GM21619 (cell line): ENCODE measurements at regions not wholly inside any gene's neighbourhood (a gene's known extent, or its start where the extent isn't known, plus 50 kb on each side); places are given as distances from the start of the nearest gene placed in this dataset.

Experiments used
- ATAC-seq: cut with Tn5 transposase; IDR thresholded peaks from one replicate; pipeline ENCODE4 v1.9.1; 2021; ENCODE audit not compliant: unreplicated experiment

DNA sequence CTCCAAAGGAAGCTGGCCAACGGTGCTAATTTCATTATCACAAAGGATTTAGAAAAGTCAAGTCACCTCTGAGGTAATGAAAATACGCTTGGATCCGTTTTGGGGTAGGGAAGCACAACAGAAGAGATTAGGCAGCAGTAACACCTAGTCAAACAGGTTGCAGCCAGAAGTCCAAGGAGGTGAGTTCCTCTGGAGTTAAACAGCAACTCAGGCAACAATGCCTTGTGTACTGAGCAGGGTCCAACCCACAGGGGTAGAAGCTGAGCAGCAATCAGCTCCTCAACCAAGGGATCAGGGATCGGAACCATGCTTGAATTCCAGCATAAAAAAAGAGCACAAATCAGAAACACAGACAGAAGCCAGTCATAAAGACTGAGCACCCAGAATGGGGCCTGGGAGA is 88.1 kb upstream of the SPRED1 start:
- no peak for ATAC-seq

DNA sequence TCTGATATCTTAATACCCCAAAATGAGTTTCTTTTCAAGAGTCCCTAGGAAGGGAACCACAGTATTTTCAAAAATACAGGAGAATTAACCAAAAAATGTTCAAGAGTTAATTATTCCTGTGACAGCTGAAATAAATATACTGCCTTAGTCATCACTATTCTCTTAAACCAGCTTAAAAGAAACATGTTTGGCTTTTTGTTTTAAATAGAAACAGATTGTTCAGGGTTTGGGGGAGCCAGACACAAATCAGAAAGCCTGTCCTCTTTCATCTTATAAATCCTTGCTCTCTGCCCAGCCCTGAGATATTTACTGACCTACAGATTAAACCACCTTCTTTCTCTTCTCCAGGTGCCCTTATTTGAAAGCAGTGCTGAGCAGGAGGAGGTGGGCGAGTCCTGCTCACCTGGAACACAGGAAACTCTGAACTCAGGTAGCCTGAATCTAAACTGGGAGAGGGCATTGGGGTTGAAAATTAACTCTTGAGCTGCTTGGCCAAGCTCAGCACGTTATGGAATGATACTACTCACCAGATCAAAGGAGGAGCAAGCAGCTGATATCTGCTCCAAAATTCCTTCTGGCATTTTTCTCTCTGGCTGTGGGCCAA is 84.1 kb upstream of the SPRED1 start:
- ATAC-seq: no peak

DNA sequence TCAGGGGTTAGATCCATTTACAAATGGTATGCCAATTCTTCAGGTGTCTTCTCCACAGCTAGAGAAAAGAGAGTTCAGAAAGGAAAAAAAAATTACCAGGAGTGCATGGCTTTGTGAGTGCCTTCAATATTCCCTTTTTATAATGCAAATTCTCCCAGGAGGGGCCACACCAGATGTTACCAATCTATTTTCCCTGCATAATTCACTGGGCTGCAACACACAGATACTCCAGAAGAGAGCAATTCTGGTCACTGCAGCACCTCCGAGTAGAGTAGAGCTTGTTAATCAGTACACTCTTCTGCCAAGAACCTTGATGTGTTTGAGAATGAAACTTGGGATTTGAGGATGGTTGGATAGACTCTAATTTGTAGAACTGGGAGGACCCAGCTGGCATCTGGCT is 80.7 kb upstream of the SPRED1 start:
- ATAC-seq: no peak

DNA sequence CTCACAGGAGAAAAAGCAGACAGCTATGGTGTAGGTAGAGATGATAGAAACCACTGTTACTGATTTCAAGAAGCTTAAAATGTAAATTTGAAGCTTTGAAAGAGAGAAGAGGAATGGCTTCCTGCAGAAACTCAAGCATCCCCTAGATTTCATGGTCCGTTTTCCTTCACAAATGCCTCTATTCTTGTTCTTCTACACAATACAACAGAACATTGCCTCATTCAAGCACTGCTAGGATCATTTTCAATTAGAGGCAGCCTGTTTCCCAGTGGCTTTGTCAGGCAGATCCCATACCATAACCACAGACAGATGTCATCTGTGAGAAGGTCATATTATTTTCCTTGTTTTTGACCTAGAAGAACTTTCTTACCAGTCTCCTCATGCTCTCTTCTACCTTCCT is 77.9 kb upstream of the SPRED1 start:
- no peak for ATAC-seq

DNA sequence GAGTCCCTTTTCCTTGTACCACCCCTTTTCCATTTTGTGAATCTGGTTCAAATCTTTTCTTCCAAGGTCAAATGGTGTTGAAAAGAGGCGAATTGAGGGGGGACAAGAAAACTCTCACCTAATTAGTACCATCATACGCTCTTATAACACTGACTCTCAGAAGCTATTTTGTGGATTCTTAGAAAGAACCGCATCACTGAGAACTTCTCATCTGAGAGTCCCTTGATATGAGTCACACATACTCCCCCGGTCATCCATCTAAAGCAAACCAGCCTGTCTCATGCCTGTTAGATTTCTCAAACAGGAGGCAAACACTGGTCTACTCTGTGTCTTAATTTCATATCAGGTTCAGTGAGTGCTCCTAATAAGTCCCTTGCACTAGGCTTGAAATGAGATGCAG is 76.5 kb upstream of the SPRED1 start:
- ATAC-seq: peak; percentile 97

DNA sequence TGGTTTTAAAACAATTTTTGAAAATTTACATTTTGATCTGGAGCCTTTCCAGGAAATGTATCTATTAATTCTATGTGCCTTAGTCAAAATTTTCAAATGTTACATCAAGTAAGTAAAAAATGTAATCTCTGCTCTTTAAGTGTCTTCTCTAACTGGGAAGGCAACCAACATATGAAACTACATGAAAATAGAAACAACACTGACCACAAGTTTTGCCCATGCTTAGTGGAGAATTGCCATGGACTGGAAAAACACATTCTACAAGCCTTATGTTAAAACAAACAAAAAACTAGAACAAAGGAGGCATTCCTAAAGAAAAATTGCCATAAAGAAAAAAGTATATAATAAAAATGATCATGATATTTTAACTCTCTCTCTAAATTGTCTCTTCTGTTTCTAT is 75.9 kb upstream of the SPRED1 start:
- ATAC-seq: no peak

DNA sequence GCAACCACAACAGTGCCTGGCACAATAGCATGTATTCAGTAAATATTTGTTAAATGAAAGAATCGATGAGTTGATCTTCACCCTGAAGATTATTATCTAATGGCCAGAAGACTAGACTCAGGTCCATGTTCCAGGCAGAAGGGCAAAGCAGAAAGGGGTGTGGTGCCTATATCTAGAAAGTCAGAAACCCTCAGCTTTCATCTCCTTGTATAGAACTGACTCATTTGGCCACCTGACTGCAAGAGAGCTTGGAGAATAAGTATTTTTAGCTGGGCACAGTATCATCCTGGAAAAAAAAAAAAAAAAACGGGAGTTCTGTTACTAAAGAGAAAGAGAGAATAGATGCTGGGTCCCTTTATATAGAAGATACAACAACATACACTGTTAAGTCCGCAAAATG is 69.7 kb upstream of the SPRED1 start:
- ATAC-seq: no peak

DNA sequence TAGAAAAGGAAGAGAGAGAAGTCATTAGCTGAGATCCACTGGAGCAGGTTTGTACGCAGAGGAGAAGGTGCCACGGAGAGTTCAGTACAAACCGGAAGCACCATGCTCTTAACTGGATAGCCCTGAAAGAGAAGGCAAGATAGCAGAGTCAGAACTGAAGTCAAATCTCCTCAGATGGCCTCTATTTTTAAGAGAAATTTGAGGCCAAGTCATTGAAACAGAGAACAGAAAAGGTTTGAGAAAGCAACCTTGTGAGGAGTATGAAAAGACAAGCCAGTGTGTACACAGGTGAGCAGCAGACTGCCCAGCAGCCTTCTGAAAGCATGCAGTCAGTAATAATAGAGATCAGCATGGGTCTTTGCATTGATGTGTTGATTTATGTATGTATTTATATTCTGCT is 66.1 kb upstream of the SPRED1 start:
- no peak for ATAC-seq

DNA sequence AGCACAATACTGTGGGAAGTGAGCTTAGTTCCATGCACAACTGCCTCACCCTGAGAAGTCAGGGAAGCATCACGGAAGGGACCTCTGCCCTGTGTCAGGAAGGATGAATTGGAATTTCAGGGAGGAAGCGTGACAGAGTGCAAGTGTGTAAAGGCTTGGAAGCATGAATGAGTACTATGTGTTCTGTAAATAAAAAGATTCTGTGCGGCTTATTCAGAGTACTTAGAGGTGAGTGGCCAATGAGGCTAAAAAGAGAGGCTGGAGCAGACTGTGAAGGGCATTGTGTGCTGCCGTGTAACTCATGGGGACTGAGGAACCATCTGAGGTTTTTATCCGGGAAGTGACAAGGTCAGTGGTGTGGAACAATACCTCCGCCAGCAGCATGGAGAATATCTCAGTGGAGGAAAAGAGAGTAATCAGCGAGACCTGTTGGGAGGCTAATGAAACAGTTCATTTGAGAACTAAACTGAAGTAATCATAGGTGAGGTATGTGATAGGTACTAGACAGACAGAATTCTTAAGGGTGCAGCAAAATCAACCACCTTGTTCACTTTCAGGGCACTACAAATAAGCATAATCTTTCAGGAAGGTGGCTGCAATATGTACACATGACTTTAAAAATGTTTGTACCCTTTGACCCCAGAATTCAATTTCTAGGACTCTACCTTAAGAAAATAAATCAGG is 64.9 kb upstream of the SPRED1 start:
- ATAC-seq: no peak

DNA sequence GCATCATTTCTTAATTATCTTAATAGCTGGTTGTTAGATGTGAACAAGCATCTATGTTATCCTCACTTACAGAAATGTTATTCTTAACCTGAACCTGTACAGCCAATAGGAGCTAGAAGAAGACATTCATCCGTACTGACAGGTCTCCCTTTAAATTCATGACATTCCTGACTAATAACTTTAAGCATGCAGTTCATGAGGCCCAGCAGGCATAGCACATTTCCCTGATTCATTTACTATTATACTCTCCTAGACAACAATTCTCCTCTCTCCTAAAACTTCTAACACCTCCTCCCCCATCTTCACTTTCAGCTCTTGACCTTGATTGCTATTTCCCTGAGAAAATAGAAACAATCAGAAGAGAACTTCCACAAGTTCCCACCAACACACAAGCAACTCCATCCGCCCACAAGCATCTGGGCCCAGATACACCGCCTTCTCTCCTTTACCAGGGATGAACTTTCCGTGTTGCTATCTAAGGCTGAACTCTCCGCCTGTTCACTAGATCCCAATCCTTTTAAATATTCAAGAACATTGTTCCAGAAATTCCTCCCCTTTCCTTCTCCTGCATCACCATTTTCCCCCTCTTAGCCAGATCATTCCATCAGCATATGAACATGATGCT is 62.9 kb upstream of the SPRED1 start:
- ATAC-seq: no peak

DNA sequence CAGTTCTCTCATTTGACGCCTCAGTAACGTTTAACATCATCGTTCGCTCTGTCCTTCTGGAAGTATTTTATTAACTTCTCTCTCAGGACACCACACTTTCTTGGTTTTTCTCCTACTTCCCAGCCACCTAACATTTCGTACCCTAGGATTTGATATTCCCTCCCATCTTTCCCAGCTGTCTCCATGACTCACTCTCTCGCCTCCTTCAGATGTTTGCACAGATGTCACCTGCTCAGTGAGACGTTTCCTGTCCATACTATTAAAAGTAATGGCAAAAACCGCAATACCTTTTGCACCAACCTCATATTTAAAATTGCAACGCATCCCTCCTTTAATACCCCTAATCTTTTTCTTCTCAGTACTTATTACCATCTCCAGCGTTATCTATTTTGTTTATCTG is 62.1 kb upstream of the SPRED1 start:
- ATAC-seq: no peak

DNA sequence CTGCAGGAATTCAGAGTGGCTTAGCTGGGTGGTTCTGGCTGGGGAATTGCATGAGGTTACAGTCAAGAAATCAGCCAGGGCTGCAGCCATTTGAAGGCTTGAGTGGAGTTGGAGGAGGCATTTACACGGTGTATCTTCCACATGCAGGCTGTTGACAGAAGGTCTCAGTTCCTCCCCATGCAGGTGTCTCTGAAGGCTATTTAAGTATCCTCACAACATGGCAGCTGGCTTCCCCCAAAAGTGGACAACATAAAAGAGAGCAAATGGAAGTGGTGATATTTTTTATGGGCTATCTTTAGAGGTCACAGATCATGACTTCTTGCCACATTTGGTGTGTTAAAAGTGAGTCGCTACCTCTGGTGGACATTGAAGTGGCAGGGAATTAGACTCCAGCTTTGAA is 60.1 kb upstream of the SPRED1 start:
- no peak for ATAC-seq

DNA sequence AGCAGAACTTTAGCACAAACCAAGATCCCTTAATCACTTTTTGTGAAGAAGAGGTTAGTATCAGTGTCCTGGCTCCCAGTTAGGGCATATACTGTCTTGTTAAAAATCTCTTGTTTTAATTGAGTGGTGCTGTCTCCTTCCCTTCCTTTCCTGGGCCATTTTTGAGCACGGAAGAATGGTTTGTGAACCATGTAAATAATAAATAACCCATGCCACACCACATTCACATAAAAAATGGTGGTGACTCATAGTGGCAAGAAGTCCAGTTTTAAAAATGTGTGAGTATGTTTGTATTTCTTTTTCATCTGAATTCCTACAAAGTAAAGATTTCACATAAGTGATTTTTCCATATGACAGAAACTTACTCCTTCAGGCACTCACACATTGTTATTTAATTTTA is 59.1 kb upstream of the SPRED1 start:
- no peak for ATAC-seq

DNA sequence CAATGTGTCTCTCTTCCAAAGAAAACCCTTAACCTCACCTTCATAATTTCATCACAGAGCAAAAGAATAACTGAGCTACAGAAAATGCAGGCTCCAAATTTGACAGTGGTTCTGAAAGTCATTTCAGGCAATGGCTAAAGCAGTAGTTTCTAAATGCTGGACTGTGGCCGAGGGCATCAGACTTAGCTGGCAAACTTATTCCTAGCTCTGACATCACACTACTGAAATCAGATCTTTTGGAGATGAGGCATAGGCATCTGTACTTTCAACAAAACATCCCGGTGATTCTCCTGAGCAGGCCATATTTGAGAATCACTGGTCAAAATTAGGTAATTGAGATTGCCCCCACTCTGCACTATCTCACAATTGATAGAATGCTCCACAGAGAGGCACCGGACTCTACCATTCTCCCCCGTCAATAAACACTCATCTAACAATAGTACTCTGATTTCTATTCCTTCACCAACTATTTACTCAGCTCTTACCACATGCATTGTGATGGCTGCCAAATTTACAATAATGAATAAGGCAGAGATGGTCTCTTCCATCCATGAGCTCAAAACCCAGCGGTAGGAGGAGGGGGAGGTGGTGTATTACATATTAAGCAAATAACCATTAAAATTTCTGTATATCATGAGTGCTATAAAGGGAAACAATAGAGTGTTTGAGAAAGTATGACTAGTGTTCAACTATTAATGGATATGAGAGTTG is 57.3 kb upstream of the SPRED1 start:
- ATAC-seq: no peak

DNA sequence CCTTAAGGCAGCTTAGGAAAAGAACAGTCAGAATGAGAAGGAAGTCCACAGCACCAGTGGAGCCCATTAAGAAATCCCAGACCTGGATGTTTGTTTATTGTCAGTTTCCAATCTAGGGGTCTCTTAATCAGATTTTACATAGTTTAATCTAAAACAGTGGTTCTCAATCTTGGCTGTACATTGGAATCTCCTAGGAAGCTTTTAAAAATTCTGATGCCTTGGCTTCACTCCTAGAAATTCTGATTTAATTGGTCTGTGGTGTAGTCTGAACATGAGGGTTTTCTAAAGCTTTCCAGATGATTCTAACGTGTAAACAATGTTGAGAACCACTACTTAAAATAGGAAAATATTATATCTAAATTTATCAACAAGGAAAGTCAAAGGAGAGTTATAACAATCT is 56.6 kb upstream of the SPRED1 start:
- no peak for ATAC-seq

DNA sequence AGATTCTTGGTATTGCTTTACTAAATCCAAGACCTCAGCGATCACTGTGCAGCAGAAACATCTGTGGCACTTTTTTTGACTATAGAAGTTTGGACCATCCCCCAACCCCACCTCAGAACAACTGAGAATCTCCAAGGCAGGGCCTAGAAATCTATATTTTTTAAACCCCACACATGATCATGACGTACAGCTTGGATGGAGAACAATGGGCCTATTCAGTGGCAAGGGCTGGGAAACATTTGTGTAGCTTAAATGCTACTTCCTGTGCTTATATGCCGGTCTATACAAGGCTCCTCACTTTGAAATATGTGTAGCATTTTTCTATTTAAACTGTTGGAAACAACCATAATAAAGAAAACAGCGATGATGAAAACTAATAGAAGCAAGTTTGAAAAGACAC is 55.1 kb upstream of the SPRED1 start:
- no peak for ATAC-seq

DNA sequence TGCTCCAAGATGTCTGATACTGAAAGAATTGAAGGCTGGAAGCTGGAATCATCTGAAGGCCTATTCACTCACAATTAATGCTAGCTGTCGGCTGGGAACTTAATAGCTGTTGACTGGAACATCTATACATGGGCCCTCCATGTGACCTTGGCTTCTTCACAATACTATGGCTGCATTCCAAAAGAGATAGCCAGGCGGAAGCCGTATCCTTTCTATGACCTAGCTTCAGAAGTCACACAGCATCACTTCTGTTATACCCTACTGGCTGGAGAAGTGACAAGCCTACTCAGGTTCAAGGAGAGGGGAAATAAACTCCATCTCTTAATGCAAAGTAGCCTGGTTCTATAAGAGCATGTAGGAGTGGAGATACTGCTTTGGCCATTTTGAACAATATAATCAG is 50.9 kb upstream of the SPRED1 start:
- no peak for ATAC-seq

DNA sequence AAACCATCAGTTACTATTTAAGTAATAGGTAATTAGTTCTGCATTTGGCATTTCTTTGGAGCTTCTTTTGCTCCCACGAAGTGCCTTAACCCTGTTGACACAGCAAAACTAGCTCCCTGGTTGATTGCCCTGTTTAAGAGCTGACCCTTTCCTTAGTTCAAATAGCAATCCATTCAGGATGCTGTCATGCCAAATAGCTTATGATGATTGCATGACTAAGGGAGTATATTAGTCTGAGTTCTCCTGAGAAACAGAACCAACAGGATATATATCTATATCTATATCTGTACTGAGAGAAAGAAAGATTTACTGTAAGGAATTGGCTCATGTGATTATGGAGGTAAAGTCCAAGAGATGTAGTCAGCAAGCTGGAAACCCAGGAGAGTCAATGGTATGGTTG is 50.3 kb upstream of the SPRED1 start:
- ATAC-seq: no peak
